Neural progenitor cell (in vitro differentiated cells): ENCODE measurements at regions not wholly inside any gene's neighbourhood (a gene's known extent, or its start where the extent isn't known, plus 50 kb on each side); places are given as distances from the start of the nearest gene placed in this dataset. TPM values are rescaled to one million over a fixed set of nuclear protein-coding genes. Genes with fewer than 3 reads are reported as not detected.

Source experiments
- DNase-seq: peaks from one replicate; pipeline ENCODE4 v3.0.0-alpha.2; 2016; ENCODE audit warnings: low spot score
- H2AFZ ChIP-seq: fragments of 200-600 bp; sonication (generic); replicated peaks from 2 replicates; pipeline ENCODE4 v1.6.1; 2016; ENCODE audit warnings: antibody characterized with exemption
- H3F3A ChIP-seq: fragments of 200-600 bp; sonication (generic); 2 replicates; pipeline ENCODE4 v1.6.1; 2016; ENCODE audit warnings: antibody characterized with exemption, low read depth
- H3K27ac ChIP-seq: fragments of 200-600 bp; sonication (generic); 2 replicates; pipeline ENCODE4 v1.5.1; 2016; ENCODE audit warnings: mild to moderate bottlenecking
- H3K27me3 ChIP-seq: fragments of 200-600 bp; sonication (generic); 2 replicates; pipeline ENCODE4 v1.6.1; 2016; ENCODE audit warnings: mild to moderate bottlenecking, moderate library complexity
- H3K36me3 ChIP-seq: fragments of 200-600 bp; sonication (generic); 2 replicates; pipeline ENCODE4 v1.5.1; 2016
- H3K4me1 ChIP-seq: fragments of 200-600 bp; sonication (generic); 2 replicates; pipeline ENCODE4 v1.6.1; 2016; ENCODE audit warnings: mixed run types
- H3K4me2 ChIP-seq: fragments of 200-600 bp; sonication (generic); 2 replicates; pipeline ENCODE4 v1.6.1; 2016
- H3K4me3 ChIP-seq: fragments of 200-600 bp; sonication (generic); 2 replicates; pipeline ENCODE4 v1.5.1; 2016
- H3K79me2 ChIP-seq: fragments of 200-600 bp; sonication (generic); 2 replicates; pipeline ENCODE4 v1.6.1; 2016; ENCODE audit warnings: low read depth
- H3K9ac ChIP-seq: fragments of 200-600 bp; sonication (generic); 2 replicates; pipeline ENCODE4 v1.6.1; 2016
- H3K9me3 ChIP-seq: fragments of 200-600 bp; sonication (generic); 2 replicates; pipeline ENCODE4 v1.5.1; 2016; ENCODE audit warnings: low read depth
- H4K20me1 ChIP-seq: fragments of 200-600 bp; sonication (generic); 2 replicates; pipeline ENCODE4 v1.6.1; 2016; ENCODE audit warnings: low read depth
- H3K27ac Mint-ChIP-seq: 3 replicates; pipeline ENCODE4 v1.8.0; 2021; ENCODE audit warnings: mixed read lengths
- H3K27me3 Mint-ChIP-seq: 2 replicates; pipeline ENCODE4 v1.8.0; 2022; ENCODE audit warnings: low read depth, mild to moderate bottlenecking, inconsistent platforms, moderate library complexity, mixed read lengths; ENCODE audit not compliant: insufficient read depth
- H3K36me3 Mint-ChIP-seq: 3 replicates; pipeline ENCODE4 v1.8.0; 2021; ENCODE audit warnings: mixed read lengths
- H3K4me1 Mint-ChIP-seq: 3 replicates; pipeline ENCODE4 v1.8.0; 2021; ENCODE audit warnings: mixed read lengths
- H3K4me3 Mint-ChIP-seq: 3 replicates; pipeline ENCODE4 v1.8.0; 2021; ENCODE audit warnings: mild to moderate bottlenecking, moderate library complexity, mixed read lengths
- H3K9me3 Mint-ChIP-seq: 3 replicates; pipeline ENCODE4 v1.8.0; 2020; ENCODE audit warnings: mixed read lengths
- CTCF ChIP-seq: fragments of 200-600 bp; sonication (generic); IDR thresholded peaks from 2 replicates; pipeline ENCODE4 v1.5.1; 2017; ENCODE audit warnings: antibody characterized with exemption, mild to moderate bottlenecking
- EZH2 ChIP-seq: fragments of 200-600 bp; sonication (generic); IDR thresholded peaks from 2 replicates; pipeline ENCODE4 v1.6.1; 2017; ENCODE audit warnings: antibody characterized with exemption, mild to moderate bottlenecking, moderate library complexity
- EZH2phosphoT487 ChIP-seq: fragments of 200-600 bp; sonication (generic); IDR thresholded peaks from 2 replicates; pipeline ENCODE4 v1.6.1; 2017; ENCODE audit warnings: antibody characterized with exemption
- small RNA-seq: library from RNA; depleted of rRNA; stranded (forward); fragments of <200 nt; gene quantifications from one replicate; pipeline ENCODE3, GENCODE V24; 2015

GRCh38 chr4:133096972-133097371 is 52.1 kb upstream of the PCDH10 start:
- no peaks in the 10 kb centered on the region for H3K27me3 Mint-ChIP-seq
- DNase-seq: peak; percentile 43

More at GRCh38 chr4:133096972-133097371, 52.1 kb upstream of the PCDH10 start:
- Histone ChIP-seq H3K4me1 (peaks cover 7% of the 10 kb centered on the region), H3F3A (no peaks in the 10 kb centered on the region), H3K79me2 (no peaks in the 10 kb centered on the region), H3K9ac (no peak overlapping the region), H3K4me2 (peak overlapping the region; percentile 20), H3K27ac (peak overlapping the region; percentile 44), H3K36me3 (no peaks in the 10 kb centered on the region), H3K4me3 (no peak overlapping the region), H4K20me1 (no peaks in the 10 kb centered on the region), H2AFZ (no peak overlapping the region), H3K27me3 (no peaks in the 10 kb centered on the region), H3K9me3 (no peaks in the 10 kb centered on the region)
- H3K4me1 Mint-ChIP-seq: peaks cover 14% of the 10 kb centered on the region
- peaks cover 7% of the 10 kb centered on the region for H3K9me3 Mint-ChIP-seq
- no peak overlapping the region for H3K4me3 Mint-ChIP-seq
- no peaks in the 10 kb centered on the region for H3K36me3 Mint-ChIP-seq
- TF ChIP-seq CTCF (no peak), EZH2 (no peak), EZH2phosphoT487 (no peak)
- H3K27ac Mint-ChIP-seq: no peak overlapping the region

Small RNAs in the stretch of these regions (small RNA-seq; reads per million reads assigned to genes)
- gene AC096711.1: not detected
